ENCODE measurements at regions not wholly inside any gene's neighbourhood (a gene's known extent, or its start where the extent isn't known, plus 50 kb on each side); places are given as distances from the start of the nearest gene placed in this dataset.
A peak's percentile ranks its signal among the peaks of the same experiment; 100 is the strongest.
"Not testable (repeated sequence)": the region's sequence is repeated elsewhere in the genome, so short reads cannot be mapped to it uniquely, and the experiment has no call there.

DNA sequence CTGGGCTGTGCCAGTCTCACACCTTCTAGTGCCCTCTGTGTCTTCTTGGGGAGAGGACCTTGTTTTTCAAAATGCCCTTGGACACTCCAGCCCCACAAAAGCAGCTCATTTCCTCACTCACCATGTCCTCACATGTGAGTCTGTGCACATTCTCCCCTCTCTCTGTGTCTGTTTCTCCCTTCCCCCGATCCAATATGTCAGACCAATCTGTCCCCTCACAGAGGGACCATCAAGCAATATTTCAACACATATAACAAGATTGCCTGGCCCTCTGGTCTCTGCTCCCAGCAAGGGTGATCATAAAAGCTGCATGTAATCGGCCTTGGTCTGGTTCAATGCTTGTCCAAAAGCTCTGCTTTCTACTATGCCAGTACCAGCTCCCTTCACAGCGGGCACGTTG lies 261.2 kb downstream of the MATN1 start:
- Histone ChIP-seq H3K27me3 (no peaks in the 10 kb centered on the region), H3K9me3 (no peaks in the 10 kb centered on the region), H3K27ac (no peak overlapping the region), H3K4me1 (no peaks in the 10 kb centered on the region), H3K4me3 (no peak overlapping the region), H3K36me3 (no peaks in the 10 kb centered on the region)
- intact Hi-C loops (cut with DNase I): no loop called here
- DNase-seq (ENCODE audit: low spot score in 2 of 2): no peak
- TF ChIP-seq, protein P1, sequence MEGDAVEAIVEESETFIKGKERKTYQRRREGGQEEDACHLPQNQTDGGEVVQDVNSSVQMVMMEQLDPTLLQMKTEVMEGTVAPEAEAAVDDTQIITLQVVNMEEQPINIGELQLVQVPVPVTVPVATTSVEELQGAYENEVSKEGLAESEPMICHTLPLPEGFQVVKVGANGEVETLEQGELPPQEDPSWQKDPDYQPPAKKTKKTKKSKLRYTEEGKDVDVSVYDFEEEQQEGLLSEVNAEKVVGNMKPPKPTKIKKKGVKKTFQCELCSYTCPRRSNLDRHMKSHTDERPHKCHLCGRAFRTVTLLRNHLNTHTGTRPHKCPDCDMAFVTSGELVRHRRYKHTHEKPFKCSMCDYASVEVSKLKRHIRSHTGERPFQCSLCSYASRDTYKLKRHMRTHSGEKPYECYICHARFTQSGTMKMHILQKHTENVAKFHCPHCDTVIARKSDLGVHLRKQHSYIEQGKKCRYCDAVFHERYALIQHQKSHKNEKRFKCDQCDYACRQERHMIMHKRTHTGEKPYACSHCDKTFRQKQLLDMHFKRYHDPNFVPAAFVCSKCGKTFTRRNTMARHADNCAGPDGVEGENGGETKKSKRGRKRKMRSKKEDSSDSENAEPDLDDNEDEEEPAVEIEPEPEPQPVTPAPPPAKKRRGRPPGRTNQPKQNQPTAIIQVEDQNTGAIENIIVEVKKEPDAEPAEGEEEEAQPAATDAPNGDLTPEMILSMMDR (IDR thresholded peaks at IDR 0.05): no peak

DNA sequence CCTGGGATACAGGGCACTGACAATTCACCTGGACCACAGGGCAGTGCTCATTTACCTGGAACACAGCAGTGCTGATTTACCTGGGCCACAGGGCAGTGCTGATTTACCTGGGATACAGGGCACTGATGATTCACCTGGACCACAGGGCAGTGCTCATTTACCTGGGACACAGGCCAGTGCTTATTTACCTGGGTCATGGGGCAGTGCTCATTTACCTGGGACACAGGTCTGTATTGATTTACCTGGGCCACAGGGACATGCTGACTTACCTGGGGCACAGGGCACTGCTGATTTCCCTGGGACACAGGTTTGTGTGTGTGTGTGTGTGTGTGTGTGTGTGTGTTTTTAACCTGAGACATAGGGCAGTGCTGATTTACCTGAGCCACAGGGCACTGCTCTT lies 261.7 kb downstream of the MATN1 start:
- DNase-seq (ENCODE audit: low spot score in 2 of 2): no peak
- TF ChIP-seq, protein P1 (IDR thresholded peaks at IDR 0.05): no peak
- no peaks in the 10 kb centered on the region for H3K9me3 ChIP-seq
- intact Hi-C loops (cut with DNase I): no loop called here
- no peak overlapping the region for H3K27ac ChIP-seq
- H3K4me3 ChIP-seq: no peak overlapping the region
- no peaks in the 10 kb centered on the region for H3K27me3 ChIP-seq
- H3K4me1 ChIP-seq: no peaks in the 10 kb centered on the region
- H3K36me3 ChIP-seq: no peaks in the 10 kb centered on the region

DNA sequence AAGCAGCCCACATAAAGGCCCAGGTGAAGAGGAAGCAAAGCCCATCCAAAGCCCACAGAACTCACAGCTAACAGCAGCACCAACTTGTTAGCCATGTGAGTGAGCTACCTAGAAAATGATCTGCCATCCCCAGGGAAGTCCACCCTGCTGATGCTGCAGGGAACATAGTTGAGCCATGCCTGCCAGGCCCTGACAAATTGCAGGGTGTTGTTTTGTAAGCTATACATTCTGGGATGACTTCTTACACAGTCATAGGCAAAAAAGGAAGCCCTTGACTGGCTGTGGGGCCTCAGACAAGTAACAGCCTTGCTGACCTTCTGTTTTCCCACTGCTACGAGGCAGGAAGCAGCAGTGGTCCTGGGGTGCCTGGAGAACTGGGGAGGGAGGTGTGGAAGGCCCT lies 262.7 kb downstream of the MATN1 start:
- DNase-seq (ENCODE audit: low spot score in 2 of 2): no peak
- no peak overlapping the region for H3K27ac ChIP-seq
- no peaks in the 10 kb centered on the region for H3K27me3 ChIP-seq
- H3K4me3 ChIP-seq: no peak overlapping the region
- intact Hi-C loops (cut with DNase I): no loop called here
- no peaks in the 10 kb centered on the region for H3K4me1 ChIP-seq
- H3K9me3 ChIP-seq: no peaks in the 10 kb centered on the region
- TF ChIP-seq, protein P1 (IDR thresholded peaks at IDR 0.05): no peak
- H3K36me3 ChIP-seq: no peaks in the 10 kb centered on the region

DNA sequence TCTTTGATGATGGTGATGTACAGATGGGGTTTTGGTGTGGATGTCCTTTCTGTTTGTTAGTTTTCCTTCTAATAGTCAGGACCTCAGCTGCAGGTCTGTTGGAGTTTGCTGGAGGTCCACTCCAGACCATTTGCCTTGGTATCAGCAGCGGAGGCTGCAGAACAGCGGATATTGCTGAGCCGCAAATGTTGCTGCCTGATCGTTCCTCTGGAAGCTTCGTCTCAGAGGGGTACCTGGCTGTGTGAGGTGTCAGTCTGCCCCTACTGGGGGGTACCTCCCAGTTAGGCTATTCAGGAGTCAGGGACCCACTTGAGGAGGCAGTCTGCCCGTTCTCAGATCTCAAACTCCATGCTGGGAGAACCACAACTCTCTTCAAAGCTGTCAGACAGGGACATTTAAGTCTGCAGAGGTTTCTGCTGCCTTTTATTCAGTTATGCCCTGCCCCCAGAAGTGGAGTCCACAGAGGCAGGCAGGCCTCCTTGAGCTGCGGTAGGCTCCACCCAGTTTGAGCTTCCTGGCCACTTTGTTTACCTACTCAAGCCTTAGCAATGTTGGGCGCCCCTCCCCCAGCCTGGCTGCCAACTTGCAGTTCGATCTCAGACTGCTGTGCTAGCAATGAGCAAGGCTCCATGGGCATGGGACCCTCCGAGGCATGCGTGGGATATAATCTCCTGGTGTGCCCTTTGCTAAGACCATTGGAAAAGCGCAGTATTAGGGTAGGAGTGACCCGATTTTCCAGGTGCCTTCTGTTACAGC lies 264.5 kb downstream of the MATN1 start:
- H3K27me3 ChIP-seq; H3K36me3 ChIP-seq; intact Hi-C loops (cut with DNase I); H3K9me3 ChIP-seq; H3K4me1 ChIP-seq; H3K27ac ChIP-seq; H3K4me3 ChIP-seq: not testable (repeated sequence)
- peak in 1 of 2 donors; percentile 25 for DNase-seq (ENCODE audit: low spot score in 2 of 2)

DNA sequence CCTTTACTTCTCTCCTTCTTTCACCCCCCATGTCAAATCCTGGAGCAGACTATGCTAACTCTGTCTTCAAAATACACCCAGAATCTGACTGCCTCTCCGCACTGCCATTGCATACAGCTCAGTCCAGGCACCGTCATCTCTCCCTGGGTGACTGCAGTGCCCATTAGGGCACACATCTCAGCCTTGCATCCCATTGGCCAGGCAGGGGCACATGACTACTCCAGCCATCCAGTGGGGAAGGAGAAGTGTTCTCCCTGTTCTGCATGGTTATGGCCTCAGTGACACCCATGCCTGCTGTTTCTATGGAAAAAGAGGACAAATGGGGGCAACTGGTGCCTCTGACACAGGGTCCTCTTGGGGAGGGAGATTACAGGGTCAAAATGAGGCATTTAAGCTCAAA lies 270.5 kb downstream of the MATN1 start:
- H3K36me3 ChIP-seq: no peaks in the 10 kb centered on the region
- H3K27ac ChIP-seq: no peak overlapping the region
- TF ChIP-seq, protein P1 (IDR thresholded peaks at IDR 0.05): no peak
- no peaks in the 10 kb centered on the region for H3K4me1 ChIP-seq
- intact Hi-C loops (cut with DNase I): no loop called here
- H3K4me3 ChIP-seq: no peak overlapping the region
- no peaks in the 10 kb centered on the region for H3K27me3 ChIP-seq
- no peaks in the 10 kb centered on the region for H3K9me3 ChIP-seq
- DNase-seq (ENCODE audit: low spot score in 2 of 2): no peak

DNA sequence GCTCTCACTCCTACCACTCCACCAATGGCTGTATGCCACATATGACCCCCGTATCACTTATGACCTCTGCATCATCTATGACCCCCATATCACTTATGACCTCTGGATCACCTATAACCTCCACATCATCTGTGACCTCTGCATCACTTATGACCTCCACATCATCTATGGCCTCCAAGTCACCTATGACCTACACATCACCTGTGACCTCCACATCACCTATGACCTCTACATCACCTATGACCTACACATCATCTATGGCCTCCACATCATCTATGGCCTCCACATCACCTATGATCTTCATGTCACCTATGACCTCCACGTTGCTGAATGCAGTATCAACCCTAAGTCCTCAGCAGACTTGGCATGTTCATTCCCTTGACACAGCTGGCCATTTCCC lies 271.2 kb downstream of the MATN1 start:
- intact Hi-C loops (cut with DNase I): no loop called here
- no peaks in the 10 kb centered on the region for H3K9me3 ChIP-seq
- TF ChIP-seq, protein P1 (IDR thresholded peaks at IDR 0.05): no peak
- H3K27ac ChIP-seq: no peak overlapping the region
- DNase-seq (ENCODE audit: low spot score in 2 of 2): no peak
- H3K36me3 ChIP-seq: no peaks in the 10 kb centered on the region
- H3K27me3 ChIP-seq: no peaks in the 10 kb centered on the region
- H3K4me1 ChIP-seq: no peaks in the 10 kb centered on the region
- H3K4me3 ChIP-seq: no peak overlapping the region
